HG02938 (cell line): ENCODE measurements at regions not wholly inside any gene's neighbourhood (a gene's known extent, or its start where the extent isn't known, plus 50 kb on each side); places are given as distances from the start of the nearest gene placed in this dataset.

Source experiments
- ATAC-seq: cut with Tn5 transposase; IDR thresholded peaks from one replicate; pipeline ENCODE4 v1.9.1; 2021; ENCODE audit warnings: mild to moderate bottlenecking, moderate library complexity; ENCODE audit not compliant: unreplicated experiment

DNA sequence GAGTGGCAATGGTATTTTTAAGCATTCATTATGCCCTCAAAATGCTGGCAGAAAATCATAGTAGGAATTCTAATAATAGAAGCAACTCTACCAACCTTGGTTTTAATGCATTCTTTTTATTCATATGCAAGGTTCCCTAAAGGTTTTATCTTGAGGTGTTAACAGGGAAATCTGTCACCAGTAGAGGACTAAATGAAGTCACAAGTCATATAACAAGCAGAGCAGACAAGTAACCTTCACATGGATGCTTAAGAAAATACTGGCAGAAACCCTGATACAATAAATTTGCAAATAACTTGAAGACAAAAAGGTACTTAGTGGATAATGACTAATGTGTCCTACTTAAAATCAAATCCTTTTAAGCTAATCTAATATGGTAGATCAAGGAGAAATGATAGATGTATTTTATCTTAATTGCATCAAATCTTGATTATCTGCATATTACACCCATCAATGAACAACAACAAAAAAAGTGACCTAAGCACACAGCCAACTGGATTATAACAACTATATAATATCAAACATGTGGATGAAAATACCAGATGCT is 73.3 kb downstream of the RFC3 start:
- no peak for ATAC-seq

DNA sequence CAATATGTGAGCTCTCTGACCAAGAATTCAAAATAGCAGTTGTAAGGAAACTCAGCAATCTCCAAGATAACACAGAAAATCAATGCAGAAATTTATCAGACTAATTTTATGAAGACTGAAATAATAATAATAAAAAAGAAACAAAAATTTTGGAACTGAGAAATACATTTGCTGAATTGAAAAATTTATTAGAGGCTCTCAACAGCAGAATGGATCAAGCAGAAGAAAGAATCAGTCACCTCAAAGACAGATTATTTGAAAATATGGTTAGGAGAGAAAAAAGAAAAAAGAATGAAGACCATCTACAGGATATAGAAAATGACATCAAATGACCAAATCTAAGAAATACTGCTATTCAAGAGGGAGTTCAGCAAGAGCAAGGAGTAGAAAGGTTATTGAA is 75.6 kb downstream of the RFC3 start:
- no peak for ATAC-seq

DNA sequence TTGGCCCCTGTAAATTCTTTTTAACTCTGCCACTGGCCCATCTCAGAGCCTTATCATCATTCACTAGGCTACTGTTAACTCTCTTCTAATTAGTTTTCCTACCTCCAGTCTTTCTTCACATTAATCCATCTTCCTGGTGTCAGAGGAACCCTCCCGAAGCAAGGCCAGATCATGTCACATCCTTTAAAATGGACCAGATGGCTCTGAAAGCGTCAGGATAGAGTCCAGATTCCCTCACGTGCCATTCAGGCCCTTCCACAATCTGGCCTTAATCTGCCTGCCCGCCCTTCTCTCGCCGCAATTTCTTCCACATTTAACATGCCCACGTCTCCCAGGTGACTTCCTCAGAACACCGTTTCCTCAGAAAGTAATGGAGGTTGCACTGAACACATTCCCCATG is 86.5 kb downstream of the RFC3 start:
- no peak for ATAC-seq

DNA sequence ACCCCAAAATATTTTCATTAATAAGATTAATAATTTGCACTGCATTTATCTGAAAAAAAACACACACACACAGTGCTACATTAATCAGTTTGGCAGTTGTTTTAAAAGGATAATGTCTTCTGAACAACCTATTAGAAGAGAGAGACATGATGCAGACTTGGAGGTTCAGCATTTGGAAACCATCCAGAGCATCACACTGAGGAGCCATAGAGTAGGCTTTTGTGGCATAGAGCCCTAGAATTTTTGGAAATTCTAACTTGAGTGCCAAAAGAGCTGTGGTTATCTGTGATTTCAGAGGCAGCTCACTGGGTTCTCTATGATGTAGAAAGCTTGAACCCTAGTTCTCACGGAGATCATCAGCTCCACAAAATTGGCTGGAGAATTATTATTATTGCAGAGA is 90.2 kb downstream of the RFC3 start:
- no peak for ATAC-seq

DNA sequence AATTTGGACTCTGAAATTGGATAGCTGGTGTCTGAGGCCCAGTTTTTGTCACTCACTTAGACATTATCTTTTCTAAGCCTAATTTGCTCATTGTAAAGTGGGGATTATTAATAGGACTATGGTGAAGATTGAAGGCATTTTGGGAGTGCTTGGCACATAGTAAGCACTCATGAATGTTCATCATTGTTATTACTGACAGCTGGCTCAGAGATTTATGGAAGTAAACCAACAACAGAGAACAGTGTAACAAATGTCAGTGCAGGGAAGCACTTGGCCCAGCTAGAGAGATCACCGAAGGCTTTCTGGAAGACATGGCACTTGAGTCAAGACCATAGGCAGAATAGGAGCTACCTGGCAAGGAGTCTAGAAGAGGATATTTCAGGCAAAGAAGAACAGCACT is 92.3 kb downstream of the RFC3 start:
- ATAC-seq, result no peak

DNA sequence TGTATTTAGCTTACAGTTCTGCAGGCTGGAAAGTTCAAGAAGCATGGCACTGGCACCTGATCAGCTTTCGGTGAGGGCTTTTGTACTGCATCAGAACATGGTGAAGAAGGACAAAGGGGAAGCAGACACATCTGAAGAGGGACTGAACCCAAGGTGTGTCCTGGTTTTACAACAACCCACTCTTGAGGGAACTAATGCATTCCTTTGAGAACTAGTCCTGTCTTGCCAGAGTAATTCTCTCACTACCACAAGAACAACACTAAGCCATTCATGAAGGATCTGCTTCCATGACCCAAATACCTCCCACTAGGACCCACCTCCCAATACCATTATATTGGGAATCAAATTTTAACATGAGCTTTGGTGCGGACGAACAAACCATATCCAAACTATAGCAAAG is 93.6 kb downstream of the RFC3 start:
- ATAC-seq, result no peak

DNA sequence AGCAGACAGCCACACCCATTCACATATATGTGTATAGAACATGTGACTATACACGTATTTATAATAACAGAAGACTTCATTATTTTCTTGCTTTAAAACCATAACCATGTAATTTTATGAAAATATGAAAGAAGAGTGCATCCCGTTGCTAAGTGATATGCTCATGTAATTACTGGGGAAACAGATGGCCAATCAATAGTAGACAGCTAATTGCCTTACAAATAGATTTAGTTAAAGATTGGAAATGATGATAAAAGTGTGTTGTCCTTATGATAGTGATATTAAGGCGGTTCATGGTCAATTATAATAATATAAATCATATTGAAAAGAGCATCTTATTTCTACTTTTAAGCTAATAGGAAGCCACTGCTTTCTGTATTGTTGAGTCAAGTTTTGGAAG is 95.9 kb downstream of the RFC3 start:
- ATAC-seq, result no peak

DNA sequence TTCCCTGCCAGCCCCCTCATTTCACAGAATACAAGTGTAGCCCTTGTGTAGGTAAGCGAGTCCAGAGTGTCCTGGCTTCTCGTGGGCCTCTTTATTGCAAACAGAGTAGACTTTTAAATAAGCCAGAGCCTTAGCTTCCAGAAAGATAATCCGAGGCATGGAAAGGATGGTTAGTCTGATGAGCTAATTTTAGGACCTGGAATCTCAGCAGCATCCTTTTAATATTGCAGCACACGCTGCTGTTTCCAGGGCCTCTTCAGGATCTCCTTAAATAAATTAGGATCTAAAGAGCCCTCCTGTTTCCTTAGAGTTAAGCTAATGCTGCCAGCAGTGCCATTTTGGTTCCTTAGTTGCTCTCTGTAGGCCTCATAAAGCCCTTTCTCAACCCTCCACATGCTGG is 99.2 kb downstream of the RFC3 start:
- no peak for ATAC-seq

DNA sequence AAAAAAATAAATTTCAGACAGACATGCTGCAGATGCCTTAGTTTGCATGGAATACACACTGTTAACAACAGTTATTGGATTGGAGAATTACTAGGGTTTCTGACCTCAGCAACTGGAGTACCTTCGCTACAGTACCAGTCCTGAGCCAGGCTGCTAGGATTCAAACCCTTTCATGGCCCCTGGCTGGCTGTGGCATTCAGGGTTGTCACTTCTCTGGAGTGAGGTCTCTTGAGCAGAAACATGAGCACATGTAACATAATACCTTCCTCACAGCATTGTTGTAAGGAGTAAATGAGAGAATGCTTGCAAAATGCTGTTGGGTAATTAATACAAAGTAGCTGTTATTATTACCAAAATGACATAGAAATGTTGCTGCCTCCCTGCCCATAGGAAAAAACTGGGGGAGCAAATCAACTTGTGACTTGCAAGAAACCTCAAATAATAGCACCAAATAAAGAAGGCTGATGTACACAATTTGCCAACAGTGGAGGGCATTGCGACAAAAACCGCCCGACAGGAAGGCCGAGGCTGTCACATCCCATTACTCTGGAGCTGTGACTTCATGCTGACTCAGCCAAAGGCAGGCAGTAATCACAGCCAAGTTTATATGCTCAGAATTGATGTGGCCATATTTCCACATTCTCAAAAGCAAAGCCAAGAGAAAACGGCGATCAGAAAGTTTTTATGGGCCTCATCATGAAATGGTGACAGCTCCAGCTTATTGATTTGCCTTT is 100.4 kb downstream of the RFC3 start:
- ATAC-seq, result no peak

DNA sequence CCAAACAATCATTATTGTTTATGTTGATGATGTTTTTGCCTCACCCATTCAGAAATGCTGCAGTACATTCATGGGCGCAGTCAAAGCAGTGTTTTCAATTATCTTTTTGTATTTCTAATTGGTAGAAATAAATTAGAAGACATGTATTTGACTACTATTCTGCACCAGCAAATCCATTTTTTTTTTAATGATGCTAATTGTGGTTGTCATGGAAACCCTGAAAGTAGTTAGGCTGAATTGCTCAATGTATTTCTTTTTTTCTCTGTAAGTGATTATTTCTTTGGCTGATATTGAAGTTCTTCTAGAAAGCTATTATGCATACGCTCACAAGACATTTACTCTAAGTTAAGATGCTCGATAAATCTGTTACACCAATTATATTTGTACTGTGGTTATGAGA is 101.2 kb downstream of the RFC3 start:
- no peak for ATAC-seq

DNA sequence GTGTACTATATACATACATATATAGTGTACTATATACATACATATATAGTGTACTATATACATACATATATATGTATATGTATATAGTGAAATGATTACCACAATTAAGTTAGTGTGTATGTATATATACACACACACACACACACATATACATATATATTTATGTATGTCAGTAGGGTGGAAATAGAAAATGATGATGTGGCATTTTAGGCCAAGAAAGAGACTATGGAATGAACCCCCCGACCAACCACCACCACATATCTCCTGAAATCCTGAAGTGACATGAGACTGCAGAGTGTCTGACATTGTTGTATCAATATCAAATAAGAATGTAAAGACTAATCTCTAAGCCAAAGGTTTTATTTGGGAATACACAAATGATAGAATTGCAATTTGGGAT is 107.6 kb downstream of the RFC3 start:
- ATAC-seq, result no peak

DNA sequence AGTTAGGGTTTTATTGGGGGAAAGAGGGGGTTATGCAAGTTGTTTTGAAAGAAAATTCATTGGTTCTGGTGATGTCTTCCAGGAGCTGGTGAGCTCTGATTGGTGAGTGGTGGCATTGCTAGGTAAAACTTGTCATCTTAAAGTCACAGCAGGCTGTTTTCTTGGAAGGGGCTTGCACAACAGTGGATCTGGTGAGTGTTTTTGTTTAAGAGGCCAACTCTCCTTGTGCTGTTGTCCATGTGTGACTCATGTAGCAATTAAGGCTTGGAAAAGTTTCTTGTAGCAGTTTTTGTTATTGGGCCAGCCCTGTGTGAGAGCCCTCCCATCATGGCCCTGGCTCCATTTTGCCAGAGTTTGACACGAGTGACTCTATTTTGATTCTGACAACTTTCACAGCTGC is 109.4 kb downstream of the RFC3 start:
- ATAC-seq, result no peak

DNA sequence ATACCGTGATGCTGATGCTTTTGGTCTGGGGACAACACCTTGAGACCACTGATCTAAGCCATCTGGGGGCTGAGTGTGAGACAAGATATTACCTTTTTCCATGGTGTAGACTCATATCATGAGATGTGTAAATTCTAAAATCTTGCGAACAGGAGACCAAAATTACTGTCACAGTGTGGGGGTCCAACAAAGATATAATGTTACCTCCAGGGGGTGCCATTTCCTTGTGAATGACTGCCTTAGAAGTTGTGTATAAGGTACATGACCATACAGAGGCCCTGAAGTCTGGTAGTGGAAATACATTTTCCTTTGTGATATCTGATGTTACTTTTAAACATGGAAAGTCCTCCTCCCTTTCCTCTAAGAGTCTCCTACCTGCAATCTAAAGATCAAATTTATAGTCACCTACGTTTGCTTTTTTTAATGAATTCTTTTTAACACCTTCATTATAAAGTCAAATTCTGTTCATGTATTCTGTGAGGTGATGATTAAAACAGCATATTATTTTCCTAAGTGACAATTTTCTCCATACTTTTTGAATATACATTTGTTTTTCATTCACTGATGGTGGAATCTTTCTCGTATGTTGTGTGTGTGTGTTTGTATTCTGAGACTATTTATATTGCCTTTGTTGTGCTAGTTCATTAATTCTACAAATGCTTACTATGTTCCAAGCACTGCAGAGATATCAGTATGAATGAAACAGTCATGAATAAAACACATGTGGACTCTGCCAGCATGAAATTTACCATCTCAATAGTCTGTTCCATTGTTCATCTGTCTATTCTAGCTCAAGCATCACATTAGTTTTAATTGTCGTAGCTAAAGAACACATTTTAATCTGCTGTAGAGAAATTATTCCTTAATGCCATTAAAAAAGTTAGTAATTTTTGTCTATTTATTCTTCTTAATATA is 113.7 kb downstream of the RFC3 start:
- ATAC-seq, result peak; percentile 68

DNA sequence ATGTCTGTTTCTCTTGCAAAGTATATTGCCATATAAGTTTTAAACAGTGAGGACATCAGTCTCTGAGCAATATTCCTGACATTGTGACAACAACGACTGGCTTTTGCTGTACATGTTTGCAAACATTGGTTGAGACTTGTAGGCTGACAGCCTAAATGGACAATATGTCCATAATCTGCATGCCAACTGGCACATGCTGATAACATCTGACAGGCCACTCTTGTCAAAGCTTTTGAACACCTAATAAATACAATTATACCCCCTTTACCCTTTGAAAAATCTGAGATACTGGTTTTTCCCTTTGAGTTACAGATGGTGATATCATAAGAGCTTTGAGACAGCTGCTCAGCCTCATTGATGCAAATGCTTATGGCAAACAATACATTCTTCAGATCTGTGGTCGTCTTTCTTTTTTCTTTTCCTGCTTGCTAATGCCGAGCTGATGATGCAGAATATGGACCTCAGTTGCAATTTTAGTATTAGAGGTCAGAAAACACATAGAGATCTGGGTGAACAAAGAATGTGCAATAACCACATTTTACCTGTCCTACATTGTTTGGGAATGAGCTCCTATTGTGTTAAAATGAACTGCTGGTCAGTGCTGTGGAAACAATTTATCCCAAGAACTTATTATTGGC is 114.9 kb downstream of the RFC3 start:
- no peak for ATAC-seq

DNA sequence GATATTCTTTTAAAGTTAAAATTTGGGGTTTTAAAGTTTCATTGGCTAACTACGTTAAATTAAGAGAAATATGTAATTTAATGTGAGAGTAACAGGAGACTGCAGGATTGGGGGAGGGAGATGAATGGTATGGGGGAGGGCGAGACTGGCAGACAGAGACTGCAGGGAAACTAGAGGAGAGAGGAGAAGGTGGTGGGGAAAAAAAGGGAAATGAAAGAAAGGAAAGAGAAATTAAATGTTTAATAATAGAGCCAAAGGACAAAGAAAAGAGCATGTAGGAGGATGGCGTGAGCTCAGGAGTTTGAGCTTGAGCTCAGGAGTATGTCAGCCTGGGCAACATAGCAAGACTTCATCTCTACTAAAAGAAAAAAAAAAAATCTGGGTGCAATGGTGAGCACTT is 115.9 kb downstream of the RFC3 start:
- no peak for ATAC-seq

DNA sequence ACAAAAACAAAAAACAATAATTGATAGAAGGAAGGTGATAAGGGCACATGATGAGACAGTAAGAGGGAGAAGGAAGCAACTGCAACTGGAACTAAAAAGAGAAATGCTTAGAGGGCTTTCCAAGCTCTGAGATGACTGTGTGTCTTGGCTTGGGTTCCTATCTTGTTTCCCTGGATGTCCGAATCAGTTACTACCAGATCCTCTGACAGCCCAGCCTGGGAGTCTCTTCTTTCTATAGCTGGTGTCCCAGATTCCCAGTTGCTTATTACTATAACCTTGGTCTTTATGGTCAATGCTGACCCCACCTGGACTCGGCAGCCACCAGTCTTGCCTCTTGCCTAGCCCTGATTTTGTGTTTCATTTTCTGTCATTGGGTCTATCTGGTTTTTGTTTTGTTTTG is 116.4 kb downstream of the RFC3 start:
- no peak for ATAC-seq

DNA sequence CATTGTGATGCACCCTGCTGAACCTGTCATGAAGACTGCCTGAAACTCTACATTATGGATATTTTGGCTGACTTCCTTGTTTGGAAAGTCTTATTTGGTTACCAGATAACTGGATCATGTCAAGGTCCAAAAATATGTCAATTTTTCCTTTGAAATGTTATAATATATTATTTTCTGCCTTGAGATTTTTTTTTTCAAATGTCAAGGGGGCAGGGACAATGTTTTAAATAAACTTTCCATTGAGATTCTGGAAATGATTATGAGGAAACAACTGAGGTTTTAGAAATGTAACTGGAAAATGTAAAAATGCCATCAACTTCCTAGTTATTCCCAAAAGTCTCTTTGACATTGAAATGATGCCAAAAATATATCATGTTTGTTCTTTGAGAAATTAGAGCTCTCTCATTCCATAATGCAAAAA is 117.0 kb downstream of the RFC3 start:
- ATAC-seq, result no peak

DNA sequence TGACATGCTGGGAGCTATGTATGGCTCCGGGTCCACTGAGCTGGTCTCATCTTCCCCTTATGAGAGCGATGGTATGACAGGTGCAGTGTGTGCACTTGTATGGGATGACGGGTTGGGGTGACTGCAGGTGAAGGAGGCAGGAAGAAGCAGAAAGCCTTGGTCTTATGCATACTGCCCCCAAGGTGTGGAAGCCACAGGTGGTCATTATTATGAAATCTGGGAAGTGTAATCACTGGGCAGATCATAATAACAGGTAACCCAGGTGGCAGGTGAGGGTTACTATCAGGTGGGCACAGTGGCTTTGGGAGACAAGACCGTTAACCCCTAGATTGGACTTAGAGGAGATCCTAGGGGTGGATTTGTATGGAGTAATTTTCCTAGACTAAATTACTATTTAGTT is 118.0 kb downstream of the RFC3 start:
- ATAC-seq, result no peak

DNA sequence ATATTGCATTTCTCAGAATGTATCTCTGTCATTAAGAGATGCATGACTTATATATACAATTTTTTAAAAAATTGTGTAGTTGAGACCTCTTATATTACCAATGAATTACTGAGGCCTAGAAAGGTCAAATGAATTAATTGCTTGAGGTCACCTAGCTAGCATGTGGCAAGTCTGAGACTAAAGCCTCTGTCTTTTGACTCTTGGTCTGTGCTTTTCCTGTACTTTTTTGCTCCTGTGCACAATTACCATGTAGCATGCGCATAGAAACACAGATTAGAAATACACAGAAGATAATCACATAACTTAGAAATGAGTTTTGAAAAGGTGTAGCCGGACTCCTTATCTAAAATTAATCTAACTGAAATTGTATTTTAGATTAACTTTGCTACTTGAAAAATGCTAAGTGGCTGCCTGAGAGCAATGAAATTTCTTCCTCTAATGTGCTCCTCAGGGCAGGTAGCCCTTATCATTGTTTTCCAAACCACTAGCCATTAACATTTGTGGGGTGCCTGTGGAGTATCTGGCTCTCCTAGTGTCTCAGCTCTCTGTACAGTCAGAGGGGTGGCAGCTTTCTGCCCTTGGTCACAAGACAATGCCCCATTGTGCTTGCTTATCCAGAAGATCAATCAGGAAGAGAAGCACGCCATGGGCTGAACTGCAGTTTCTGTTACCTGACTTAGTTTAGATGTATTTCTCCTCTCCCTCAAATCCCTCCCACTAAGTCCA is 119.6 kb downstream of the RFC3 start:
- no peak for ATAC-seq

DNA sequence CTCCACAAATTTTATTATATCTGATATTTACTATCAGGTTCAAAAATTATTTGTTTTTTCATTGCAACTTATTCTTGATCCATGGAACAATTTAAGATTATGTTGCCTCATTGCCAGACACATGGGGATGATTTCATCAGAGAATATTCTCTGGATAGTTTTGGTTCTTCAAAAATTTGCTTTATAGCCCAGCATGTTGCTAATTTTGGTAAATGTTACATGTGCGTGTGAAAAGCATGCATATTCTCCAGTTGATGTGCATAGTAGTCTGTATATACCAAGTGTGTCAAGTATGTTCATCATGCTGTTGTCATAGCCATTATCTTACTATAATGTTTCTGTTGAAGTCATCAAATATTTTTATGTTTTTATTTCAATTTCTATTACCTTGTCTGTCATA is 122.3 kb downstream of the RFC3 start:
- no peak for ATAC-seq

DNA sequence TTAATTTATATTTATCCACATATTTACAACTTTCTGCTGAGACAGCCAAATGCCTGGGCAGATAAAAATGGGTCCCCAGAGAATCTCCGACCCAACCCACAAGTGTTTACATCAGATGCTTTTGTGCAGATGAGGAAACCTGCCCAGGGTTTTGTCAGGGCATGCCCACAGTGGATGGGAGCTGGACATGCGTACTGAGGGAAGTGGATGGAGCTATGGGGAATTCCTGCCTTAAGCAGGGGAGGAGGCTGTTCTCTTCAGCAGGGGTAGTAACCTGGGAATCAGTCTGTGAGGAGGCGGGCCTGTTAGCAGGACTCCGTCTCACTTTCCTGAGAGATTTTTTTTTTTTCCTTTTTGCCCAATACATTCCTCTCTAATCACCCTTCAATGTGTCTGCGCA is 122.9 kb downstream of the RFC3 start:
- no peak for ATAC-seq
